ENCODE measurements at regions not wholly inside any gene's neighbourhood (a gene's known extent, or its start where the extent isn't known, plus 50 kb on each side); places are given as distances from the start of the nearest gene placed in this dataset.
"Not testable (repeated sequence)": the region's sequence is repeated elsewhere in the genome, so short reads cannot be mapped to it uniquely, and the experiment has no call there.

DNA sequence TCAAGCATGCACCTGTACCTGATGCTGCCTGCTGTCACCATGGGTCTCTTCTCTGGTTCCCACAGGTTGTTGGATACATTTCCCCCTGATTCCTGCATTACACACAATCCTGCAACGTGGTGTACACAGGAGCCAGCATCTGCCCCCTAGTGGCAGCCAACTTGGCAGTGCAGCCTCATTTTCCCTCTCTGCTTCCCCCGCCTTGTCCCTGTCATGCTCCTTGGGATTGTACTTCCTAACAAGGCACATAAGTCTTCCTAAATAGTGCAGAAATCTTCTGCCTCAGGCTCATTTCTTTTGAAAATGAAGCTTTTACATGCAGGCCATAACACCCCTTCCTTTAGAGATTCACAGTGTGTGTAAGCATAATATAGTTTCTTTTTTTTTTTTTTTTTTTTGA is 387.5 kb downstream of the CCSER2 start:
- no peaks in the 10 kb centered on the region for H3K27me3 ChIP-seq (ENCODE audit: control insufficient read depth, insufficient read depth, low read length)

GRCh38 chr10:84718877-84719616 is 390.7 kb downstream of the CCSER2 start:
- Histone ChIP-seq H3K9ac (ENCODE audit: low read depth, low read length) (no peak overlapping the region), H3K9me3 (replicated peaks; ENCODE audit: low read length) (no peaks in the 10 kb centered on the region)

More for the DNA sequence above, 387.5 kb downstream of the CCSER2 start:
- H3K9ac ChIP-seq (ENCODE audit: low read depth, low read length): no peak overlapping the region
- no peaks in the 10 kb centered on the region for H3K9me3 ChIP-seq (replicated peaks; ENCODE audit: low read length)
- H3K4me1 ChIP-seq (ENCODE audit: control insufficient read depth, insufficient read depth, low read length): no peaks in the 10 kb centered on the region
- no peak overlapping the region for H3K4me3 ChIP-seq (ENCODE audit: low read length)
- no peaks in the 10 kb centered on the region for H3K36me3 ChIP-seq (ENCODE audit: insufficient read depth, low read length)
- no peak overlapping the region for H3K4me2 ChIP-seq (ENCODE audit: low read length)

GRCh38 chr10:84719687-84720086 is 391.3 kb downstream of the CCSER2 start:
- Histone ChIP-seq H3K27me3 (ENCODE audit: control insufficient read depth, insufficient read depth, low read length) (no peaks in the 10 kb centered on the region), H3K4me1 (ENCODE audit: control insufficient read depth, insufficient read depth, low read length) (no peaks in the 10 kb centered on the region), H3K9me3 (replicated peaks; ENCODE audit: low read length) (no peaks in the 10 kb centered on the region)

More at GRCh38 chr10:84718877-84719616, 390.7 kb downstream of the CCSER2 start:
- H3K27me3 ChIP-seq (ENCODE audit: control insufficient read depth, insufficient read depth, low read length): no peaks in the 10 kb centered on the region
- H3K36me3 ChIP-seq (ENCODE audit: insufficient read depth, low read length): no peaks in the 10 kb centered on the region
- H3K4me1 ChIP-seq (ENCODE audit: control insufficient read depth, insufficient read depth, low read length): no peaks in the 10 kb centered on the region
- H3K4me3 ChIP-seq (ENCODE audit: low read length): no peak overlapping the region
- H3K4me2 ChIP-seq (ENCODE audit: low read length): no peak overlapping the region

GRCh38 chr10:84727398-84727797 is 399.0 kb downstream of the CCSER2 start:
- Histone ChIP-seq H3K4me2 (ENCODE audit: low read length) (no peak overlapping the region), H3K4me1 (ENCODE audit: control insufficient read depth, insufficient read depth, low read length) (no peaks in the 10 kb centered on the region), H3K4me3 (ENCODE audit: low read length) (no peak overlapping the region), H3K9me3 (replicated peaks; ENCODE audit: low read length) (no peaks in the 10 kb centered on the region), H3K36me3 (ENCODE audit: insufficient read depth, low read length) (no peaks in the 10 kb centered on the region), H3K27me3 (ENCODE audit: control insufficient read depth, insufficient read depth, low read length) (no peaks in the 10 kb centered on the region), H3K9ac (ENCODE audit: low read depth, low read length) (no peak overlapping the region)

More at GRCh38 chr10:84719687-84720086, 391.3 kb downstream of the CCSER2 start:
- H3K9ac ChIP-seq (ENCODE audit: low read depth, low read length): no peak overlapping the region
- H3K36me3 ChIP-seq (ENCODE audit: insufficient read depth, low read length): no peaks in the 10 kb centered on the region
- no peak overlapping the region for H3K4me2 ChIP-seq (ENCODE audit: low read length)
- H3K4me3 ChIP-seq (ENCODE audit: low read length): no peak overlapping the region

DNA sequence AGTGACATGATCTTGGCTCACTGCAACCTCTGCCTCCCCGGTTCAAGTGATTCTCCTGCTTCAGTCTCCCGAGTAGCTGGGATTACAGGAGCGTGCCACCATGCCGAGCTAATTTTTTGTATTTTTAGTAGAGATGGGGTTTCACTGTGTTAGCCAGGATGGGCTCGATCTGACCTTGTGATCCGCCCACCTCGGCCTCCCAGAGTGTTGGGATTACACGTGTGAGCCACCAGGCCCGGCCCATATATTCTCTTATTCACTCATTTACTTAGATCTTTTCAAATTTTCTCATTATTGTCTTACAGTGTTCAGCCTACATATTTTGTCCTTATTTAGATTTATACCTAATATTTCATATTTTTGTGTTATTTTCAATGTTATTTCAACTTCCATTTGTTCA is 410.7 kb downstream of the CCSER2 start:
- H3K36me3 ChIP-seq (ENCODE audit: insufficient read depth, low read length); H3K4me2 ChIP-seq (ENCODE audit: low read length); H3K9me3 ChIP-seq (replicated peaks; ENCODE audit: low read length); H3K4me3 ChIP-seq (ENCODE audit: low read length); H3K9ac ChIP-seq (ENCODE audit: low read depth, low read length); H3K27me3 ChIP-seq (ENCODE audit: control insufficient read depth, insufficient read depth, low read length); H3K4me1 ChIP-seq (ENCODE audit: control insufficient read depth, insufficient read depth, low read length): not testable (repeated sequence)

DNA sequence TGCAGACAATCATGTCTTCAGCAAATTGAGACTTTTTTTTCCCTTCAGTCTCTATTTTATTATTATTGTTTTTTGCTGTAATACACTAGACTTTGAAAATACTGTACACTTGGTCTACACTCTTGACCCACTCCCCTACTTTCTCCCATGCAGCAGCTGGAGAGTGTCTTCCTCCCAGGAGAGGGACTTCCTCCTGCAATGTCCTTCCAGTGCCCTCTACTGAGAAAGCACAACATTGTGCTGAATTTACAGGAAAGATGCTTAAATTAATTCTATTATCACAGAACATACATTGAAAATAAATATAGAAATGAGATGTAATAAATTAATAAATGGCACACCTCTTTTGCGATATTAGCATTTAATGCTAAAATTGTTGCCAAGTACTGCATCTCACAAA is 411.3 kb downstream of the CCSER2 start:
- no peaks in the 10 kb centered on the region for H3K27me3 ChIP-seq (ENCODE audit: control insufficient read depth, insufficient read depth, low read length)
- H3K4me2 ChIP-seq (ENCODE audit: low read length): no peak overlapping the region
- no peak overlapping the region for H3K9ac ChIP-seq (ENCODE audit: low read depth, low read length)
- H3K9me3 ChIP-seq (replicated peaks; ENCODE audit: low read length): no peaks in the 10 kb centered on the region
- no peak overlapping the region for H3K4me3 ChIP-seq (ENCODE audit: low read length)
- H3K4me1 ChIP-seq (ENCODE audit: control insufficient read depth, insufficient read depth, low read length): no peaks in the 10 kb centered on the region
- no peaks in the 10 kb centered on the region for H3K36me3 ChIP-seq (ENCODE audit: insufficient read depth, low read length)

DNA sequence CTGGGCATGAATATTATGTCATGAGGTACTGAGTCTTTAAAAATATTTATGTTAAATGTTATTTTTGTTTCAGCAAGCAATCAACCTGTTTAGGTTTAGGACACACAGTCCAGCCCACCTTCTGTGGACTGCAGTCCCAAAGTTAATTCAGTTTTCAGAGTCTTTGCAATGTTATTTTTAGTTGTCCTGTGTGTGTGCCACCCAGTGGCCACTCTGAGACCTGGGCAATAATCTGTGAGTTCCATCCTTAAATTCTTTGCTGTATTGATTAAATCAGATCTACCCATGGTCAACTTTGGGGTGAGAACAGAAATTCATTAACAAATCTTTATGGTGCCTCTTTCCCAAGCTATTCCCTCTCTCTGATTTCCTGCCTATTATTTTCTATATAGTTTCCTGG is 415.1 kb downstream of the CCSER2 start:
- H3K4me2 ChIP-seq (ENCODE audit: low read length): no peak overlapping the region
- H3K36me3 ChIP-seq (ENCODE audit: insufficient read depth, low read length): no peaks in the 10 kb centered on the region
- H3K4me3 ChIP-seq (ENCODE audit: low read length): no peak overlapping the region

GRCh38 chr10:84755311-84755710 is 426.9 kb downstream of the CCSER2 start:
- Histone ChIP-seq H3K27me3 (ENCODE audit: control insufficient read depth, insufficient read depth, low read length) (no peaks in the 10 kb centered on the region), H3K4me3 (ENCODE audit: low read length) (no peak overlapping the region), H3K9me3 (replicated peaks; ENCODE audit: low read length) (no peaks in the 10 kb centered on the region), H3K4me1 (ENCODE audit: control insufficient read depth, insufficient read depth, low read length) (no peaks in the 10 kb centered on the region), H3K36me3 (ENCODE audit: insufficient read depth, low read length) (no peaks in the 10 kb centered on the region), H3K9ac (ENCODE audit: low read depth, low read length) (no peak overlapping the region), H3K4me2 (ENCODE audit: low read length) (no peak overlapping the region)

More for the DNA sequence above, 415.1 kb downstream of the CCSER2 start:
- H3K9me3 ChIP-seq (replicated peaks; ENCODE audit: low read length): no peaks in the 10 kb centered on the region
- no peak overlapping the region for H3K9ac ChIP-seq (ENCODE audit: low read depth, low read length)
- H3K27me3 ChIP-seq (ENCODE audit: control insufficient read depth, insufficient read depth, low read length): no peaks in the 10 kb centered on the region
- H3K4me1 ChIP-seq (ENCODE audit: control insufficient read depth, insufficient read depth, low read length): no peaks in the 10 kb centered on the region

- not testable (repeated sequence) for H3K9me3 ChIP-seq (replicated peaks; ENCODE audit: low read length); H3K4me2 ChIP-seq (ENCODE audit: low read length); H3K27me3 ChIP-seq (ENCODE audit: control insufficient read depth, insufficient read depth, low read length); H3K4me3 ChIP-seq (ENCODE audit: low read length); H3K9ac ChIP-seq (ENCODE audit: low read depth, low read length); H3K4me1 ChIP-seq (ENCODE audit: control insufficient read depth, insufficient read depth, low read length); H3K36me3 ChIP-seq (ENCODE audit: insufficient read depth, low read length)
Measured at GRCh38 chr10:84756653-84757052, 428.3 kb downstream of the CCSER2 start.

DNA sequence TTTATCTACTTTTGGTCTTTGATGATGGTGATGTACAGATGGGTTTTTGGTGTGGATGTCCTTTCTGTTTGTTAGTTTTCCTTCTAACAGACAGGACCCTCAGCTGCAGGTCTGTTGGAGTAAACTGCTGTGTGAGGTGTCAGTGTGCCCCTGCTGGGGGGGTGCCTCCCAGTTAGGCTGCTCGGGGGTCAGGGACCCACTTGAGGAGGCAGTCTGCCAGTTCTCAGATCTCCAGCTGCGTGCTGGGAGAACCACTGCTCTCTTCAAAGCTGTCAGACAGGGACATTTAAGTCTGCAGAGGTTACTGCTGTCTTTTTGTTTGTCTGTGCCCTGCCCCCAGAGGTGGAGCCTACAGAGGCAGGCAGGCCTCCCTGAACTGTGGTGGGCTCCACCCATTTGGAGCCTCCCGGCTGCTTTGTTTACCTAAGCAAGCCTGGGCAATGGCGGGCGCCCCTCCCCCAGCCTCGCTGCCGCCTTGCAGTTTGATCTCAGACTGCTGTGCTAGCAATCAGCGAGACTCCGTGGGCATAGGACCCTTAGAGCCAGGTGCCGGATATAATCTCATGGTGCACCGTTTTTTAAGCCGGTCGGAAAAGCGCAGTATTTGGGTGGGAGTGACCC is 433.7 kb downstream of the CCSER2 start:
- not testable (repeated sequence) for H3K9ac ChIP-seq (ENCODE audit: low read depth, low read length); H3K9me3 ChIP-seq (replicated peaks; ENCODE audit: low read length); H3K27me3 ChIP-seq (ENCODE audit: control insufficient read depth, insufficient read depth, low read length); H3K4me1 ChIP-seq (ENCODE audit: control insufficient read depth, insufficient read depth, low read length); H3K4me2 ChIP-seq (ENCODE audit: low read length); H3K36me3 ChIP-seq (ENCODE audit: insufficient read depth, low read length); H3K4me3 ChIP-seq (ENCODE audit: low read length)

DNA sequence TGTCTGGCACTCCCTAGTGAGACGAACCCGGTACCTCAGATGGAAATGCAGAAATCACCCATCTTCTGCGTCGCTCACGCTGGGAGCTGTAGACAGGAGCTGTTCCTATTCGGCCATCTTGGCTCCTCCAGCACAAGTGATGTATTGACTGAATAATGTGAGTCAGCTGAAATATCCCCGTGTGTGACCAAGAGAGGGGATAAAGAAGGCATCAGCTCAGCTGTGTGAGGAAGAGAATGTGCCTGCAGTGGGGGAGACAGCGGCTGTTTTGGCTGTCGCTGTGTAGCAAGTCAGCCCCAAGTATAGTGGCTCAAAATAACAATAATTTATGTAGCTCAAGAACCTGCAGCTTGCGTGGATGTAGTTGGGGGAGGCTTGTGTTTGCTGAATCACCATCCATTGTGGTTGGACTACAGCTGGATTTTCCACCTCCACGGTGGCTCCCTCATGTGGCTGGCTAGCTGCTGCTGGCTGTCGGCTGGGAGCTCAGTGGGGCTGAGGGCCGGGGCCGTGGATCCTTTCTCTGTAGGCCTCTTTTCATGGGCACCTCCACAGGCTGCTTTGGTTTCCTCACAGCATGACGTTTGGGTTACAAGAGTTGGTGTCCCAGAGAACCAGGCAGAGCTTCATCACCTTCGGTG is 434.5 kb downstream of the CCSER2 start:
- Histone ChIP-seq H3K9ac (ENCODE audit: low read depth, low read length) (no peak overlapping the region), H3K27me3 (ENCODE audit: control insufficient read depth, insufficient read depth, low read length) (no peaks in the 10 kb centered on the region), H3K4me2 (ENCODE audit: low read length) (no peak overlapping the region)

More for the DNA sequence above, 434.5 kb downstream of the CCSER2 start:
- H3K9me3 ChIP-seq (replicated peaks; ENCODE audit: low read length): no peaks in the 10 kb centered on the region
- H3K4me1 ChIP-seq (ENCODE audit: control insufficient read depth, insufficient read depth, low read length): no peaks in the 10 kb centered on the region
- no peaks in the 10 kb centered on the region for H3K36me3 ChIP-seq (ENCODE audit: insufficient read depth, low read length)
- no peak overlapping the region for H3K4me3 ChIP-seq (ENCODE audit: low read length)
